Liver (tissue), 8 donors: ENCODE measurements at regions not wholly inside any gene's neighbourhood (a gene's known extent, or its start where the extent isn't known, plus 50 kb on each side); places are given as distances from the start of the nearest gene placed in this dataset.

Experiments
- DNase-seq: peaks from one replicate; pipeline ENCODE4 v3.0.0-alpha.2; 2017; ENCODE audit warnings: low spot score
- H3K27ac ChIP-seq, 2 donors: one replicate each; pipeline ENCODE4 v1.7.0; 2013; ENCODE audit warnings: inconsistent platforms in 2 of 2, low read length in 2 of 2, control low read depth in 1 of 2, low read depth in 1 of 2, mild to moderate bottlenecking in 1 of 2
- H3K27me3 ChIP-seq, 4 donors: one replicate each; pipeline versions ENCODE4 v1.6.1 to v1.7.0; 2013; ENCODE audit warnings: low read length in 3 of 4, inconsistent platforms in 1 of 4, mild to moderate bottlenecking in 1 of 4, moderate library complexity in 1 of 4; ENCODE audit not compliant: control insufficient read depth in 4 of 4, insufficient read depth in 4 of 4
- H3K36me3 ChIP-seq, 4 donors: one replicate each; pipeline versions ENCODE4 v1.6.1 to v1.7.0; 2013; ENCODE audit warnings: low read length in 3 of 4, mild to moderate bottlenecking in 3 of 4, low read depth in 1 of 4, moderate library complexity in 1 of 4; ENCODE audit not compliant: control insufficient read depth in 4 of 4, insufficient read depth in 3 of 4
- H3K4me1 ChIP-seq, 4 donors: one replicate each; pipeline versions ENCODE4 v1.6.1 to v1.7.0; 2013; ENCODE audit warnings: low read length in 3 of 4, mild to moderate bottlenecking in 3 of 4, moderate library complexity in 1 of 4; ENCODE audit not compliant: control insufficient read depth in 4 of 4, insufficient read depth in 4 of 4
- H3K4me3 ChIP-seq, 3 donors: one replicate each; pipeline versions ENCODE4 v1.6.1 to v1.7.0; 2013; ENCODE audit warnings: low read length in 3 of 3, control low read depth in 1 of 3, low read depth in 1 of 3, mild to moderate bottlenecking in 1 of 3
- H3K9ac ChIP-seq, 2 donors: one replicate each; pipeline ENCODE4 v1.7.0; 2013; ENCODE audit warnings: low read length in 2 of 2, mild to moderate bottlenecking in 2 of 2, moderate library complexity in 2 of 2, control low read depth in 1 of 2, low read depth in 1 of 2
- H3K9me3 ChIP-seq, 4 donors: one replicate each; pipeline versions ENCODE4 v1.6.1 to v1.7.0; 2013; ENCODE audit warnings: low read length in 3 of 4; ENCODE audit not compliant: control insufficient read depth in 4 of 4
- EGR1 ChIP-seq, 2 donors: IDR thresholded peaks; 2 replicates each; pipeline ENCODE4 v1.6.1; 2016 to 2018; ENCODE audit warnings: antibody characterized with exemption in 2 of 2, low read depth in 2 of 2
- FOXA1 ChIP-seq: IDR thresholded peaks from 2 replicates; pipeline ENCODE4 v1.6.1; 2016; ENCODE audit warnings: antibody characterized with exemption
- FOXA2 ChIP-seq: IDR thresholded peaks from 2 replicates; pipeline ENCODE4 v1.6.1; 2016; ENCODE audit warnings: antibody characterized with exemption
- GABPA ChIP-seq, 2 donors: IDR thresholded peaks in 1 of 2; conservative IDR thresholded peaks in 1 of 2; 2 replicates each; pipeline ENCODE4 v1.6.1; 2016; ENCODE audit warnings: antibody characterized with exemption in 2 of 2, mild to moderate bottlenecking in 1 of 2, moderate library complexity in 1 of 2
- HNF4A ChIP-seq, 2 donors: conservative IDR thresholded peaks; 2 replicates each; pipeline ENCODE4 v1.6.1; 2016; ENCODE audit warnings: antibody characterized with exemption in 2 of 2, mild to moderate bottlenecking in 2 of 2
- HNF4G ChIP-seq: IDR thresholded peaks from 2 replicates; pipeline ENCODE4 v1.6.1; 2016; ENCODE audit warnings: antibody characterized with exemption
- JUND ChIP-seq, 2 donors: IDR thresholded peaks; 2 replicates each; pipeline ENCODE4 v1.6.1; 2016; ENCODE audit warnings: antibody characterized with exemption in 2 of 2
- NR2F2 ChIP-seq: IDR thresholded peaks from 2 replicates; pipeline ENCODE4 v1.6.1; 2016; ENCODE audit warnings: antibody characterized with exemption
- RAD21 ChIP-seq, 2 donors: IDR thresholded peaks; 2 replicates each; pipeline ENCODE4 v1.6.1; 2016; ENCODE audit warnings: antibody characterized with exemption in 2 of 2, mild to moderate bottlenecking in 2 of 2
- REST ChIP-seq: IDR thresholded peaks from 2 replicates; pipeline ENCODE4 v1.6.1; 2016; ENCODE audit warnings: antibody characterized with exemption, mild to moderate bottlenecking
- RXRA ChIP-seq, 2 donors: IDR thresholded peaks; 2 replicates each; pipeline ENCODE4 v1.6.1; 2017 to 2018; ENCODE audit warnings: antibody characterized with exemption in 2 of 2, mild to moderate bottlenecking in 1 of 2
- SP1 ChIP-seq: IDR thresholded peaks from 2 replicates; pipeline ENCODE4 v1.6.1; 2018; ENCODE audit warnings: antibody characterized with exemption, mild to moderate bottlenecking
- TAF1 ChIP-seq: conservative IDR thresholded peaks from 2 replicates; pipeline ENCODE4 v1.6.1; 2016; ENCODE audit warnings: antibody characterized with exemption, mild to moderate bottlenecking
- YY1 ChIP-seq: IDR thresholded peaks from 2 replicates; pipeline ENCODE4 v1.6.1; 2016; ENCODE audit warnings: antibody characterized with exemption, mild to moderate bottlenecking
- WGBS: extraction: QIAGEN DNeasy Blood & Tissue Kit; methylation state at CpG from one replicate; pipeline ENCODE4 v1.1.7; 2013; 5-methylcytosine and 5-hydroxymethylcytosine counted together
- TF ChIP-seq, protein P1 (sequence below): IDR thresholded peaks from 2 replicates; pipeline ENCODE4 v1.6.1; 2016; ENCODE audit warnings: antibody characterized with exemption
- TF ChIP-seq, protein P2 (sequence below): IDR thresholded peaks from 2 replicates; pipeline ENCODE4 v1.6.1; 2016; ENCODE audit warnings: antibody characterized with exemption
- TF ChIP-seq, protein P3 (sequence below): IDR thresholded peaks from 2 replicates; pipeline ENCODE4 v1.6.1; 2016; ENCODE audit warnings: antibody characterized with exemption
- TF ChIP-seq, protein P4 (sequence below): fragments of 150-350 bp; IDR thresholded peaks from 2 replicates; pipeline ENCODE4 v1.5.1; 2017; ENCODE audit warnings: improper control_type of control experiment, low read depth, low read length; ENCODE audit not compliant: missing input control
- donor health status: healthy.
- donor health status: healthy.
- donor health status: healthy.
- donor health status: healthy.
- donor health status: healthy.

DNA sequence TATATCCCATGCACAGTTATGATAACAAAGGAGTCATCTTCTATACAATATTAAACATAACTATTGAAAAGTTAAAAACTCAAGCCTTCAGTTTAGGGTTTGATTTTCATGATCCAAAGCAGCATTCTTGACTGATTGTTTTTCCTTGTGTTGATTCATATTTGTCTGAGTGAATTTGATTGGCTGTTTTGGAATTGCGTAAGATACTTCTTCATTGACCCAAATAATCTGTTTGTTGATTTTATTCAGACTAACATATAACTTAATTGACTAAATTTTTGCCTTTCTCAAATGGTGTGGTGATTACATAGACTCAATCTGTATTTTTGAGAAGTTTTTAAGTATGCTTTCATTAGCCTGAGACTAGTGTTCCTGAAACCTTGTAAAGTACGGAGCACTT lies 305.7 kb upstream of the TNP1 start (continued):
- TF ChIP-seq JUND (IDR thresholded peaks at IDR 0.05) = no peak
- no peak for TF ChIP-seq SP1
- TF ChIP-seq, protein P1, sequence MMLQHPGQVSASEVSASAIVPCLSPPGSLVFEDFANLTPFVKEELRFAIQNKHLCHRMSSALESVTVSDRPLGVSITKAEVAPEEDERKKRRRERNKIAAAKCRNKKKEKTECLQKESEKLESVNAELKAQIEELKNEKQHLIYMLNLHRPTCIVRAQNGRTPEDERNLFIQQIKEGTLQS = no peak
- no peak for TF ChIP-seq FOXA2
- TF ChIP-seq RAD21 (IDR thresholded peaks at IDR 0.05) = no peak
- no peak for TF ChIP-seq HNF4A (conservative IDR thresholded peaks at IDR 0.05)
- TF ChIP-seq, protein P2, sequence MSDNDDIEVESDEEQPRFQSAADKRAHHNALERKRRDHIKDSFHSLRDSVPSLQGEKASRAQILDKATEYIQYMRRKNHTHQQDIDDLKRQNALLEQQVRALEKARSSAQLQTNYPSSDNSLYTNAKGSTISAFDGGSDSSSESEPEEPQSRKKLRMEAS = no peak

GRCh38 chr2:217163987-217164386 lies 304.1 kb upstream of the TNP1 start:
- H3K27me3 ChIP-seq = peaks cover 0 to 13% (median 0%) of the 10 kb centered on the region in 4 donors
- H3K36me3 ChIP-seq = no peaks in the 10 kb centered on the region
- no peak overlapping the region for H3K27ac ChIP-seq
- no peaks in the 10 kb centered on the region for H3K4me1 ChIP-seq
- H3K4me3 ChIP-seq = no peak overlapping the region
- TF ChIP-seq, protein P3, sequence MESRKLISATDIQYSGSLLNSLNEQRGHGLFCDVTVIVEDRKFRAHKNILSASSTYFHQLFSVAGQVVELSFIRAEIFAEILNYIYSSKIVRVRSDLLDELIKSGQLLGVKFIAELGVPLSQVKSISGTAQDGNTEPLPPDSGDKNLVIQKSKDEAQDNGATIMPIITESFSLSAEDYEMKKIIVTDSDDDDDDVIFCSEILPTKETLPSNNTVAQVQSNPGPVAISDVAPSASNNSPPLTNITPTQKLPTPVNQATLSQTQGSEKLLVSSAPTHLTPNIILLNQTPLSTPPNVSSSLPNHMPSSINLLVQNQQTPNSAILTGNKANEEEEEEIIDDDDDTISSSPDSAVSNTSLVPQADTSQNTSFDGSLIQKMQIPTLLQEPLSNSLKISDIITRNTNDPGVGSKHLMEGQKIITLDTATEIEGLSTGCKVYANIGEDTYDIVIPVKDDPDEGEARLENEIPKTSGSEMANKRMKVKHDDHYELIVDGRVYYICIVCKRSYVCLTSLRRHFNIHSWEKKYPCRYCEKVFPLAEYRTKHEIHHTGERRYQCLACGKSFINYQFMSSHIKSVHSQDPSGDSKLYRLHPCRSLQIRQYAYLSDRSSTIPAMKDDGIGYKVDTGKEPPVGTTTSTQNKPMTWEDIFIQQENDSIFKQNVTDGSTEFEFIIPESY = no peak
- TF ChIP-seq HNF4G (no peak), RXRA (IDR thresholded peaks at IDR 0.05) (no peak), FOXA1 (no peak), NR2F2 (no peak), REST (no peak), SP1 (no peak), TAF1 (no peak), GABPA (IDR thresholded peaks at IDR 0.05 in 1 of 2, conservative IDR thresholded peaks at IDR 0.05 in 1 of 2) (no peak), YY1 (no peak), HNF4A (conservative IDR thresholded peaks at IDR 0.05) (no peak), JUND (IDR thresholded peaks at IDR 0.05) (no peak), EGR1 (IDR thresholded peaks at IDR 0.05; ENCODE audit: low read depth in 2 of 2) (no peak)
- TF ChIP-seq, protein P4, sequence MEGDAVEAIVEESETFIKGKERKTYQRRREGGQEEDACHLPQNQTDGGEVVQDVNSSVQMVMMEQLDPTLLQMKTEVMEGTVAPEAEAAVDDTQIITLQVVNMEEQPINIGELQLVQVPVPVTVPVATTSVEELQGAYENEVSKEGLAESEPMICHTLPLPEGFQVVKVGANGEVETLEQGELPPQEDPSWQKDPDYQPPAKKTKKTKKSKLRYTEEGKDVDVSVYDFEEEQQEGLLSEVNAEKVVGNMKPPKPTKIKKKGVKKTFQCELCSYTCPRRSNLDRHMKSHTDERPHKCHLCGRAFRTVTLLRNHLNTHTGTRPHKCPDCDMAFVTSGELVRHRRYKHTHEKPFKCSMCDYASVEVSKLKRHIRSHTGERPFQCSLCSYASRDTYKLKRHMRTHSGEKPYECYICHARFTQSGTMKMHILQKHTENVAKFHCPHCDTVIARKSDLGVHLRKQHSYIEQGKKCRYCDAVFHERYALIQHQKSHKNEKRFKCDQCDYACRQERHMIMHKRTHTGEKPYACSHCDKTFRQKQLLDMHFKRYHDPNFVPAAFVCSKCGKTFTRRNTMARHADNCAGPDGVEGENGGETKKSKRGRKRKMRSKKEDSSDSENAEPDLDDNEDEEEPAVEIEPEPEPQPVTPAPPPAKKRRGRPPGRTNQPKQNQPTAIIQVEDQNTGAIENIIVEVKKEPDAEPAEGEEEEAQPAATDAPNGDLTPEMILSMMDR = no peak
- 94% methylated on average over 4 of the region's 4 CpGs for WGBS
- no peak for DNase-seq
- H3K9me3 ChIP-seq = no peaks in the 10 kb centered on the region
- no peak overlapping the region for H3K9ac ChIP-seq
